HEK293 (cell line): ENCODE measurements at regions not wholly inside any gene's neighbourhood (a gene's known extent, or its start where the extent isn't known, plus 50 kb on each side); places are given as distances from the start of the nearest gene placed in this dataset.

Experiments
- CTCF ChIA-PET: fragments of 350-600 bp; formaldehyde crosslinking; extraction: SDS; loops from one replicate; lab custom pipeline; 2021; ENCODE audit warnings: antibody characterized with exemption; lab: Yijun Ruan, JAX
- POLR2A ChIA-PET: fragments of 300-600 bp; formaldehyde crosslinking; extraction: SDS; loops from one replicate; lab custom pipeline; 2020; ENCODE audit warnings: antibody characterized with exemption, inconsistent platforms; lab: Yijun Ruan, JAX
- H3K27ac ChIP-seq: fragments of 200-500 bp; sonication (Bioruptor generic); 2 replicates; pipeline ENCODE4 v1.5.1; 2014; ENCODE audit warnings: low read depth, low read length, control low read depth, inconsistent platforms; ENCODE audit errors: extremely low read depth
- H3K36me3 ChIP-seq, 2 experiments: fragments of 200-500 bp in 1 of 2; sonication (Bioruptor generic) in 1 of 2; 1 replicate in 1 of 2; 2 replicates in 1 of 2; pipeline ENCODE4 v1.5.1; 2014 to 2017; ENCODE audit warnings: inconsistent platforms in 2 of 2, low read length in 2 of 2; ENCODE audit not compliant: control insufficient read depth in 2 of 2, insufficient read depth in 1 of 2
- H3K4me1 ChIP-seq: fragments of 200-500 bp; sonication (Bioruptor generic); 2 replicates; pipeline ENCODE4 v1.5.1; 2014; ENCODE audit warnings: mild to moderate bottlenecking, low read length, inconsistent platforms; ENCODE audit not compliant: control insufficient read depth, insufficient read depth
- H3K4me3 ChIP-seq: 2 replicates; pipeline ENCODE4 v1.5.1; 2011; ENCODE audit warnings: low read depth, mild to moderate bottlenecking, control low read depth, low read length, moderate library complexity
- H3K9me3 ChIP-seq: fragments of 200-500 bp; sonication (Bioruptor generic); 2 replicates; pipeline ENCODE4 v1.5.1; 2014; ENCODE audit warnings: low read depth, low read length, inconsistent platforms; ENCODE audit not compliant: control insufficient read depth, insufficient read depth
- GLI4 ChIP-seq: fragments of 450-650 bp; formaldehyde crosslinking; IDR thresholded peaks from 2 replicates; pipeline ENCODE4 v1.5.1; 2016; ENCODE audit warnings: missing biosample characterization, missing genetic modification characterization
- HOXD13 ChIP-seq: sonication (generic); formaldehyde crosslinking; IDR thresholded peaks from 2 replicates; pipeline ENCODE4 v1.8.0; 2022; ENCODE audit warnings: missing genetic modification reagents, borderline replicate concordance
- KLF8 ChIP-seq: fragments of 450-650 bp; formaldehyde crosslinking; IDR thresholded peaks from 2 replicates; pipeline ENCODE4 v1.5.1; 2016; ENCODE audit warnings: missing biosample characterization, missing genetic modification characterization
- KLF9 ChIP-seq: fragments of 450-650 bp; formaldehyde crosslinking; IDR thresholded peaks from 2 replicates; pipeline ENCODE4 v1.5.1; 2016; ENCODE audit warnings: missing biosample characterization, missing genetic modification characterization, low read depth
- PRDM1 ChIP-seq: fragments of 450-650 bp; formaldehyde crosslinking; IDR thresholded peaks from 2 replicates; pipeline ENCODE4; 2016; ENCODE audit warnings: missing biosample characterization, missing genetic modification characterization
- SP3 ChIP-seq: fragments of 450-650 bp; formaldehyde crosslinking; IDR thresholded peaks from 2 replicates; pipeline ENCODE4 v1.5.1; 2016; ENCODE audit warnings: missing biosample characterization, missing genetic modification characterization
- TCF7L2 ChIP-seq: IDR thresholded peaks from 2 replicates; pipeline ENCODE4 v1.6.1; 2011; ENCODE audit warnings: low read depth, mild to moderate bottlenecking, inconsistent platforms, low read length, moderate library complexity, borderline replicate concordance
- YY1 ChIP-seq: fragments of 450-650 bp; formaldehyde crosslinking; IDR thresholded peaks from 2 replicates; pipeline ENCODE4 v1.5.1; 2018; ENCODE audit warnings: missing biosample characterization, missing genetic modification characterization
- ZBTB8A ChIP-seq: fragments of 450-650 bp; formaldehyde crosslinking; IDR thresholded peaks from 2 replicates; pipeline ENCODE4 v1.5.1; 2016; ENCODE audit warnings: missing biosample characterization, missing genetic modification characterization
- ZFHX2 ChIP-seq: fragments of 450-650 bp; formaldehyde crosslinking; conservative IDR thresholded peaks from 2 replicates; pipeline ENCODE4 v1.5.1; 2016; ENCODE audit warnings: missing biosample characterization, missing genetic modification characterization
- ZNF335 ChIP-seq: fragments of 450-650 bp; formaldehyde crosslinking; conservative IDR thresholded peaks from 2 replicates; pipeline ENCODE4 v1.5.1; 2016; ENCODE audit warnings: missing biosample characterization, missing genetic modification characterization
- ZNF341 ChIP-seq: fragments of 450-650 bp; formaldehyde crosslinking; IDR thresholded peaks from 2 replicates; pipeline ENCODE4; 2016; ENCODE audit warnings: low read depth, missing biosample characterization, missing genetic modification characterization
- ZNF548 ChIP-seq: fragments of 450-650 bp; formaldehyde crosslinking; IDR thresholded peaks from 2 replicates; pipeline ENCODE4 v1.5.1; 2016; ENCODE audit warnings: missing biosample characterization, missing genetic modification characterization
- ZNF654 ChIP-seq: fragments of 450-650 bp; formaldehyde crosslinking; IDR thresholded peaks from 2 replicates; pipeline ENCODE4 v1.5.1; 2016; ENCODE audit warnings: low read depth, missing biosample characterization, missing genetic modification characterization
- ZNF777 ChIP-seq: fragments of 450-650 bp; formaldehyde crosslinking; IDR thresholded peaks from 2 replicates; pipeline ENCODE4 v1.5.1; 2017; ENCODE audit warnings: missing biosample characterization, missing genetic modification characterization, borderline replicate concordance
- ZNF843 ChIP-seq: fragments of 450-650 bp; formaldehyde crosslinking; IDR thresholded peaks from 2 replicates; pipeline ENCODE4 v1.5.1; 2016; ENCODE audit warnings: missing biosample characterization, missing genetic modification characterization
- ZSCAN30 ChIP-seq: fragments of 450-650 bp; IDR thresholded peaks from 2 replicates; pipeline ENCODE4 v1.5.1; 2018; ENCODE audit warnings: missing biosample characterization, mild to moderate bottlenecking, missing genetic modification characterization, moderate library complexity
- TF ChIP-seq, protein P1 (sequence below): fragments of 450-650 bp; formaldehyde crosslinking; IDR thresholded peaks from 2 replicates; pipeline ENCODE4 v1.5.1; 2016; ENCODE audit warnings: missing biosample characterization, missing genetic modification characterization
- TF ChIP-seq, protein P2 (sequence below): fragments of 450-650 bp; formaldehyde crosslinking; IDR thresholded peaks from 2 replicates; pipeline ENCODE4 v1.5.1; 2016; ENCODE audit warnings: missing biosample characterization, missing genetic modification characterization
- TF ChIP-seq, protein P3 (sequence below): fragments of 450-650 bp; formaldehyde crosslinking; optimal IDR thresholded peaks from 2 replicates; pipeline ENCODE3; 2016; ENCODE audit warnings: missing biosample characterization, mild to moderate bottlenecking, missing genetic modification characterization
- TF ChIP-seq, protein P4 (sequence below): fragments of 450-650 bp; formaldehyde crosslinking; IDR thresholded peaks from 2 replicates; pipeline ENCODE4 v1.5.1; 2016; ENCODE audit warnings: missing biosample characterization, missing genetic modification characterization

DNA sequence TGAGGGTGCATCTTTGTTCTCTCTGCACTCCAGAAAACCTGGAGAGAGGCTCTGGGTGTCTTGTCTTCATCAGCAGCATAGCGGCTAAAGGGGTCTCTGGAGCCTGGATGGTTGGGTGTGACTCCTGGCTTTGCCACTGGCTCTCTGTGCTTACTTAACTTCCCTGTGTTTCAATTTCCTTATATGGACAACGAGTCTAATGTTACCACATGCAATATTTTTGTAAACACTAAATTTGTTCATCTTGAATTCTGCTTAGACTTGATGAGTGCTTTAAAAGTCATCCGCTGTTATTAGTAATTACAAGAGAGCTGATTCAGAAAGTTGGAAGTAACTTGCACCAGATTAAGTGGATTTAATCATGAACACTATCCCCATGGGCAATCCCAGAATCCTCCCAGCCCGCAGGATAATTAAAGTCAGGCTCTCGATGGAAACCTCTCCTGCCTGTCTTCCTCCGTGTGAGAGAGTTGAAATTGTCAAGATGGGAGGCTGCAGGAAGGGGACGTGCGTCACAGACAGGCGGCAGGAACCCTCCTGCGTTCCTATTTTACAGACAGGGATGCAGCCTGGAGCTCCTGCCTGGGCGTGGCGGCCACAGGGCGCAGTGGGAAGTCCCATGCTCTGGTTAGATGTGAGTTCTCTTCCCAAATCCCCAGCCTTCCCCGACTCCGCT, 201.2 kb downstream of the TTC8 start:
- CTCF ChIA-PET: interaction anchor here (1.1 to 1.5 kb wide), 3 partner anchors 9 to 914 kb away, joined by 3 to 5 read pairs (median 5); no protein-coding TSS in a partner anchor
- POLR2A ChIA-PET: no interaction called here

DNA sequence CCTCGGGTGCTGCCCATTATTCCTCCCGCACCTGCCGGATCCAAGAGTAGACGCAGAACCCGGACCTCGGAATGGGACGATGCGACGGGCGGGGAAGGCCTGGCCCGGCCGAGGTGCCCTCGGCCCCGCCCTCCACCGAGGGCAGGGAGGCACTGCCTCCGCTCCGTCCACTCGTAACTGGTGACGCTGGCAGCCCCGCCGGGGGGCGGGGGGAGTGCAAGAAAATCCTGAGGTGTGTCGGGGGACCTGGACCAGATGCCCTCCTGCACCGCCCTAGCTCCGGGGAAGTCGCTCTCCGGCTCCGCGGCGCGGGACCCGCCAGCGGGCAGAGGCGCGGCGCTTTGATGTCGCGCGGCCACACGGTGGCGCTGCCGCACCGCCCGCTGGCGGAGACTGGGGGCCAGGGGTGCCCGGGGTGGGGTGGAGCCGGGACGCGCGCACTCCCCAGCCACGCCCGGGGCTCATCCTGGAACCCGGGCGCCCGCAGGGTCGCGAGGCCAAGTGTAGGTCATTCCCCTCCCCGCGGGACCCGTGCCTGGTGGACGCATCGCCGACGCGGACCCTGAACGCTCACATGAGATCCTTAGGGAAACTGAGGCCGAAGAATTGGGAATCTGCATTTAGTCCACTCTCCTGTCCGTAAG, 202.8 kb downstream of the TTC8 start:
- peak overlapping the region; percentile 57 for H3K4me3 ChIP-seq
- no peaks in the 10 kb centered on the region for H3K9me3 ChIP-seq
- ChIA-PET POLR2A (no interaction called here), CTCF (interaction anchor here (0.6 to 1.5 kb wide), 22 partner anchors 8 to 913 kb away, joined by 3 to 7 read pairs (median 3); no protein-coding TSS in a partner anchor)
- H3K4me1 ChIP-seq: no peaks in the 10 kb centered on the region
- TF ChIP-seq PRDM1 (no peak), ZNF777 (peak; percentile 37; the same call in 1 of the 2 replicates), ZNF843 (no peak), KLF9 (tag by site-specific recombination) (peak; percentile 33; the same call in 1 of the 2 replicates), ZSCAN30 (tag by site-specific recombination) (peak; percentile 34; the same call in 1 of the 2 replicates), ZNF335 (tag by site-specific recombination) (peak; percentile 90), YY1 (tag by site-specific recombination) (no peak), SP3 (tag by site-specific recombination) (0 out of 2 replicates have a peak, but pooled peaks have one; percentile 32), GLI4 (no peak), KLF8 (no peak), TCF7L2 (peak; percentile 100), ZNF341 (tag by site-specific recombination) (no peak), ZFHX2 (tag by site-specific recombination) (no peak), ZNF654 (tag by site-specific recombination) (peak; percentile 25; the same call in 1 of the 2 replicates), ZBTB8A (tag by site-specific recombination) (no peak; the same call in 1 of the 2 replicates)
- TF ChIP-seq, protein P1, sequence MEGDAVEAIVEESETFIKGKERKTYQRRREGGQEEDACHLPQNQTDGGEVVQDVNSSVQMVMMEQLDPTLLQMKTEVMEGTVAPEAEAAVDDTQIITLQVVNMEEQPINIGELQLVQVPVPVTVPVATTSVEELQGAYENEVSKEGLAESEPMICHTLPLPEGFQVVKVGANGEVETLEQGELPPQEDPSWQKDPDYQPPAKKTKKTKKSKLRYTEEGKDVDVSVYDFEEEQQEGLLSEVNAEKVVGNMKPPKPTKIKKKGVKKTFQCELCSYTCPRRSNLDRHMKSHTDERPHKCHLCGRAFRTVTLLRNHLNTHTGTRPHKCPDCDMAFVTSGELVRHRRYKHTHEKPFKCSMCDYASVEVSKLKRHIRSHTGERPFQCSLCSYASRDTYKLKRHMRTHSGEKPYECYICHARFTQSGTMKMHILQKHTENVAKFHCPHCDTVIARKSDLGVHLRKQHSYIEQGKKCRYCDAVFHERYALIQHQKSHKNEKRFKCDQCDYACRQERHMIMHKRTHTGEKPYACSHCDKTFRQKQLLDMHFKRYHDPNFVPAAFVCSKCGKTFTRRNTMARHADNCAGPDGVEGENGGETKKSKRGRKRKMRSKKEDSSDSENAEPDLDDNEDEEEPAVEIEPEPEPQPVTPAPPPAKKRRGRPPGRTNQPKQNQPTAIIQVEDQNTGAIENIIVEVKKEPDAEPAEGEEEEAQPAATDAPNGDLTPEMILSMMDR: peak; percentile 30; the same call in 1 of the 2 replicates
- TF ChIP-seq, protein P2, sequence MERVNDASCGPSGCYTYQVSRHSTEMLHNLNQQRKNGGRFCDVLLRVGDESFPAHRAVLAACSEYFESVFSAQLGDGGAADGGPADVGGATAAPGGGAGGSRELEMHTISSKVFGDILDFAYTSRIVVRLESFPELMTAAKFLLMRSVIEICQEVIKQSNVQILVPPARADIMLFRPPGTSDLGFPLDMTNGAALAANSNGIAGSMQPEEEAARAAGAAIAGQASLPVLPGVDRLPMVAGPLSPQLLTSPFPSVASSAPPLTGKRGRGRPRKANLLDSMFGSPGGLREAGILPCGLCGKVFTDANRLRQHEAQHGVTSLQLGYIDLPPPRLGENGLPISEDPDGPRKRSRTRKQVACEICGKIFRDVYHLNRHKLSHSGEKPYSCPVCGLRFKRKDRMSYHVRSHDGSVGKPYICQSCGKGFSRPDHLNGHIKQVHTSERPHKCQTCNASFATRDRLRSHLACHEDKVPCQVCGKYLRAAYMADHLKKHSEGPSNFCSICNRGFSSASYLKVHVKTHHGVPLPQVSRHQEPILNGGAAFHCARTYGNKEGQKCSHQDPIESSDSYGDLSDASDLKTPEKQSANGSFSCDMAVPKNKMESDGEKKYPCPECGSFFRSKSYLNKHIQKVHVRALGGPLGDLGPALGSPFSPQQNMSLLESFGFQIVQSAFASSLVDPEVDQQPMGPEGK: 0 out of 2 replicates have a peak, but pooled peaks have one; percentile 19
- TF ChIP-seq, protein P3, sequence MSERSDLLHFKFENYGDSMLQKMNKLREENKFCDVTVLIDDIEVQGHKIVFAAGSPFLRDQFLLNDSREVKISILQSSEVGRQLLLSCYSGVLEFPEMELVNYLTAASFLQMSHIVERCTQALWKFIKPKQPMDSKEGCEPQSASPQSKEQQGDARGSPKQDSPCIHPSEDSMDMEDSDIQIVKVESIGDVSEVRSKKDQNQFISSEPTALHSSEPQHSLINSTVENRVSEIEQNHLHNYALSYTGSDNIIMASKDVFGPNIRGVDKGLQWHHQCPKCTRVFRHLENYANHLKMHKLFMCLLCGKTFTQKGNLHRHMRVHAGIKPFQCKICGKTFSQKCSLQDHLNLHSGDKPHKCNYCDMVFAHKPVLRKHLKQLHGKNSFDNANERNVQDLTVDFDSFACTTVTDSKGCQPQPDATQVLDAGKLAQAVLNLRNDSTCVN (tag by site-specific recombination): peak; percentile 45
- TF ChIP-seq, protein P4, sequence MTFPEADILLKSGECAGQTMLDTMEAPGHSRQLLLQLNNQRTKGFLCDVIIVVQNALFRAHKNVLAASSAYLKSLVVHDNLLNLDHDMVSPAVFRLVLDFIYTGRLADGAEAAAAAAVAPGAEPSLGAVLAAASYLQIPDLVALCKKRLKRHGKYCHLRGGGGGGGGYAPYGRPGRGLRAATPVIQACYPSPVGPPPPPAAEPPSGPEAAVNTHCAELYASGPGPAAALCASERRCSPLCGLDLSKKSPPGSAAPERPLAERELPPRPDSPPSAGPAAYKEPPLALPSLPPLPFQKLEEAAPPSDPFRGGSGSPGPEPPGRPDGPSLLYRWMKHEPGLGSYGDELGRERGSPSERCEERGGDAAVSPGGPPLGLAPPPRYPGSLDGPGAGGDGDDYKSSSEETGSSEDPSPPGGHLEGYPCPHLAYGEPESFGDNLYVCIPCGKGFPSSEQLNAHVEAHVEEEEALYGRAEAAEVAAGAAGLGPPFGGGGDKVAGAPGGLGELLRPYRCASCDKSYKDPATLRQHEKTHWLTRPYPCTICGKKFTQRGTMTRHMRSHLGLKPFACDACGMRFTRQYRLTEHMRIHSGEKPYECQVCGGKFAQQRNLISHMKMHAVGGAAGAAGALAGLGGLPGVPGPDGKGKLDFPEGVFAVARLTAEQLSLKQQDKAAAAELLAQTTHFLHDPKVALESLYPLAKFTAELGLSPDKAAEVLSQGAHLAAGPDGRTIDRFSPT (tag by site-specific recombination): peak; percentile 72
- H3K27ac ChIP-seq: no peak overlapping the region
- H3K36me3 ChIP-seq: no peaks in the 10 kb centered on the region

More for the DNA sequence above, 201.2 kb downstream of the TTC8 start:
- Histone ChIP-seq H3K4me3 (no peak overlapping the region), H3K27ac (no peak overlapping the region)
- TF ChIP-seq ZNF548 (no peak), HOXD13 (CRISPR knock-in tag) (no peak)
- TF ChIP-seq, all 188 proteins: peak for 0
- H3K9me3 ChIP-seq: no peaks in the 10 kb centered on the region
- no peaks in the 10 kb centered on the region for H3K36me3 ChIP-seq
- no peaks in the 10 kb centered on the region for H3K4me1 ChIP-seq
